T47D (cell line): ENCODE measurements at regions not wholly inside any gene's neighbourhood (a gene's known extent, or its start where the extent isn't known, plus 50 kb on each side); places are given as distances from the start of the nearest gene placed in this dataset.
"Not testable (repeated sequence)": the region's sequence is repeated elsewhere in the genome, so short reads cannot be mapped to it uniquely, and the experiment has no call there.

Source experiments
- DNase-seq, 2 experiments: peaks; one replicate each; pipeline versions ENCODE4 v3.0.0 to v3.0.0-alpha.2; 2011 to 2012; ENCODE audit warnings: low read depth in 1 of 2, low spot score in 1 of 2
- JUND ChIP-seq: IDR thresholded peaks from 2 replicates; pipeline ENCODE4 v1.6.1; 2012; ENCODE audit warnings: low read depth
- in situ Hi-C: cut with HindIII; loops from 2 replicates; pipeline ENCODE4 v1.10.0; 2016; ENCODE audit warnings: low sequenced_read_pairs, low pct_unique_long_range_greater_than_20kb

GRCh38 chr4:86484241-86484640 lies 109.9 kb upstream of the PTPN13 start:
- DNase-seq: no peak
- in situ Hi-C loops: no loop called here
- no peak for TF ChIP-seq JUND

- no peak for DNase-seq
- TF ChIP-seq JUND: no peak
- in situ Hi-C loops: no loop called here
Observed at GRCh38 chr4:86487738-86488348, 106.3 kb upstream of the PTPN13 start.

GRCh38 chr4:86493460-86493859 lies 100.7 kb upstream of the PTPN13 start:
- no peak for TF ChIP-seq JUND
- in situ Hi-C loops: no loop called here
- no peak for DNase-seq

GRCh38 chr4:86496094-86497080 lies 97.7 kb upstream of the PTPN13 start:
- peak in 1 of 2 experiments; percentile 37 for DNase-seq
- in situ Hi-C loops: no loop called here
- no peak for TF ChIP-seq JUND

DNA sequence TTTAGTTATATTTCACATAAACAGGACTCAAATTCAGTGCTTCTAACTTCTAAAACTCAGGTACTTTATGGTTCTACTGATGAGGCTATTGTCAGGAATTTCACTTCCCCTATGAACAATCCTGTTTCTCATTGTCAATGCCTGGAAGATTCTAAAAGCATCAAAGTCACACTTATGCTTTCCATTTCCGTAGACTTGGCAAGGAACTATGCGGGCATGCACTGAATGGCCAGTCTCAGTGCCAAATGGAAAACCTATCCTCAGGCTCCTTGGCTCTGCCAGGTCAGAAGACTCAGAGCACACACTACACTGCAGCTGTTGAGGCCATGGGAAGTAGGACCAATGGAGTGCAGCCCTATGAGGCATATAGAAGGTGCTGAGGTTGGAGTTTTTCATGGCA lies 97.0 kb upstream of the PTPN13 start:
- TF ChIP-seq JUND: no peak
- in situ Hi-C loops: no loop called here
- peak; percentile 7 to 73 for DNase-seq

- in situ Hi-C loops: no loop called here
- TF ChIP-seq JUND: no peak
- DNase-seq: peak in 1 of 2 experiments; percentile 51
Observed at GRCh38 chr4:86497980-86498862, 95.9 kb upstream of the PTPN13 start.

DNA sequence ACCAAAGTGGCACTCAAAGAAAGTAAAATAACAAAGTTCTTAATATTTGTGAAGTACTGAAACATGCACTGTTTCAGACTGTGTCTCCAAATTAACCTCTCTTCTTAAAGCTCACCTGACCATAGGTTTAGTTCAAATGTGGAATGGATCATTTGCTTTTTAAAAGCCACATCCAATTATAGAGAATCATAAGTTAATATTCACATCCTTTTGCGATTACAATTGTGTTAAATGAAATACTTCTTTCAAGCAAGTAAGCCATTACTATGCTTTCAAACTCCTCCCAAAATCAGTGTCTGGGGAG lies 95.3 kb upstream of the PTPN13 start:
- in situ Hi-C loops: no loop called here
- no peak for TF ChIP-seq JUND
- DNase-seq: no peak

GRCh38 chr4:86500527-86500926 lies 93.6 kb upstream of the PTPN13 start:
- DNase-seq: no peak
- in situ Hi-C loops: no loop called here
- TF ChIP-seq JUND: no peak

GRCh38 chr4:86502081-86502480 lies 92.0 kb upstream of the PTPN13 start:
- DNase-seq: no peak
- no peak for TF ChIP-seq JUND
- in situ Hi-C loops: no loop called here

DNA sequence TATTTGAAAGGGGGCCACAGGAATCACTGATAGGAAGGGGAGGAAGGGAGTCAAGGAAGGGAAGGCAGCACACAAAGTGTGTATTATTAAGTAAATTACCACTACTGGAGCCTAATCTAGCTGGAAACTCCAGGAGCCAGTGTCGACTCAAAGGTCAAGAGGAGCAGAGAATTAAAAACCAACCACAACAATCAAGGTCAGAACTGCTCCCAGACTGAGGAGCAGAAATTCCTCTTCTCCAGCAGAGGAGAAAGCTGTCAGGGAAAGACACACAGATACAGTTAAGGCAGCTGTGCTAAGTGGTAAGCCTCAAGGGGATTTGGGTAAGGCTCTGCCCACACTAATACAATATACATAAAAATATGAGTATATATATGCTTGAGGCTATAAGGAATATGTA lies 87.5 kb upstream of the PTPN13 start:
- TF ChIP-seq JUND: no peak
- in situ Hi-C loops: no loop called here
- no peak for DNase-seq

DNA sequence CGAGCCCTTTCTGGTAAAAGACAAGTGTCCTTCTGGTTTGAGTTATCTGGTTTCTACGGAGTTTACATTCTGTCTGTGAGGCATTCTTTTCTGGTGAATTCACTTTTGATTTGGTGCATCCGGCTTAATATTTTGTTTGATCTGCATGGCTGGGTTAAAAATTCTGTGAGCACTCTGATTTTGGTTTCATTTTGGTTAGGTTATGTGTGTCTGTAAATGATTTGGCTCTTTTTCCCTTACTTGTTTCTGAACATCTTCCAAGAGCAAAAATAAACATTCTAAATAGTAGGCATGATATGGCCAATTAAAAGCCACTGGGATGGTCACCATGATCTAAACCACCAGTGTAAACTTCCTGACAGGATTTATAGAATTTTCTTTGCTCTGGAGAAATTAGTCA lies 85.7 kb upstream of the PTPN13 start:
- TF ChIP-seq JUND: no peak
- in situ Hi-C loops: no loop called here
- DNase-seq: no peak

GRCh38 chr4:86511590-86511989 lies 82.5 kb upstream of the PTPN13 start:
- in situ Hi-C loops: no loop called here
- no peak for DNase-seq
- no peak for TF ChIP-seq JUND

GRCh38 chr4:86512631-86513030 lies 81.5 kb upstream of the PTPN13 start:
- no peak for TF ChIP-seq JUND
- no peak for DNase-seq
- in situ Hi-C loops: no loop called here

DNA sequence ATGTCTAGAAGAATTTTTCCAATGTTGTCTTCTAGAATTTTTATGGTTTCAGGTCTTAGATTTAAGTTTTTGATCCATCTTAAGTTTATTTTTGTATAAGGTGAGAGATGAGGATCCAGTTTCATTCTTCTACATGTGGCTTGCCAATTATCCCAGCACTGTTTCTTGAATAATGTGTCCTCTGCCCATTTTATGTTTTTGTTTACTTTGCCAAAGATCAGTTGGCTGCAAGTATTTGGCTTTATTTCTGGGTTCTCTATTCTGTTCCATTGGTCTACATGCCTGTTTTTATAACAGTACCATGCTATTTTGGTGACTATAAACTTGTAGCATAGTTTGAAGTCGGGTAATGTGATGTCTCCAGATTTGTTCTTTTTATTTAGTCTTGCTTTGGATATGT lies 78.2 kb upstream of the PTPN13 start:
- in situ Hi-C loops, DNase-seq: not testable (repeated sequence)
